ENCODE measurements at regions not wholly inside any gene's neighbourhood (a gene's known extent, or its start where the extent isn't known, plus 50 kb on each side); places are given as distances from the start of the nearest gene placed in this dataset.

- Histone ChIP-seq H3K79me2 (ENCODE audit: insufficient read depth, low read depth) (no peaks in the 10 kb centered on the region), H4K20me1 (ENCODE audit: insufficient read depth) (no peaks in the 10 kb centered on the region), H3K36me3 (ENCODE audit: insufficient read depth) (no peaks in the 10 kb centered on the region), H3K4me2 (no peak overlapping the region), H3K27ac (no peak overlapping the region), H3K27me3 (ENCODE audit: insufficient read depth, low read depth) (no peaks in the 10 kb centered on the region), H3K9ac (no peak overlapping the region), H3K4me1 (ENCODE audit: low read depth, poor library complexity, severe bottlenecking) (no peaks in the 10 kb centered on the region), H2AFZ (ENCODE audit: low read depth) (no peak overlapping the region), H3K4me3 (IDR thresholded peaks at IDR 0.05; ENCODE audit: insufficient read depth, low read depth, low read length) (no peak overlapping the region)
- TF ChIP-seq CTCF (conservative IDR thresholded peaks at IDR 0.05; ENCODE audit: low read depth, low read length): no peak
Observed at GRCh38 chr2:18671363-18671762, 82.0 kb upstream of the NT5C1B start.

DNA sequence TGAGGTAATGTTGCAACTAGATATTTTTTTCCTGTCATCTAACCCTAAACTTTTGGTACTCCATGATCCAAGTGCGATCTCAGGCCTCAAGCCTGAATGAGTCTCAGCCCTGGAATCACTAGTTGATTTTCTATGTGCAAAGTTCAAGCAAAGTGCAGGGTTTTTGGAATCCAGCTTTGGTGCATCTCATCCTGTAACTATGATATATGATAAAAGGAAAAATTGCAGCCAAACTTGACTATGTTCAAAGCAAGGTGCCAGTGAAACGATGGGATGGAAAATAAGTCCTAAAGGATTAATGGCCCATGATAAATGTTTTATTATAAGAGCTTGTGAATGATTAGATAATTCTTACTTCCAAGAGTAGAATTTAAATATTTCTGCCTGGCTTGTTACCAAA is 78.9 kb upstream of the NT5C1B start:
- Histone ChIP-seq H3K36me3 (ENCODE audit: insufficient read depth) (no peaks in the 10 kb centered on the region), H3K4me3 (IDR thresholded peaks at IDR 0.05; ENCODE audit: insufficient read depth, low read depth, low read length) (no peak overlapping the region)

DNA sequence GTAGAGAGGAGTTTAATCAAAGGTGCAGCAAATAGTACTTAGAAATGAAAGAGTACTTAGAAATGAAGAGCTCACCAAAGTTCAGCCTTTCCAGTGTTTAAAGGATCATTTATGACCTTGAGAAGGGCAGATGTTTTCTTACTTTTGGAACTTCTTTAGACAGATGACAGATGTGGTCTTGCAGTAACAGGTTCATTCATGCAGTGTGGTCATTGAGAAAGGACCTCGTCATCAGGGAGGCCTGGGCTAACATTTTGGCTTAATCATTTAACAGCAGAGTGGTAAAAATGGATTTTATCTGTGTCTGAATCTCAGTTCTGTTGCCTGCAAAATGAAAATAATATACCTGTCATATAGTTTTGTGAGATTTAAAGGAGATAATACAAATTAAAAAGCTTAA is 75.1 kb upstream of the NT5C1B start:
- Histone ChIP-seq H3K36me3 (ENCODE audit: insufficient read depth) (no peaks in the 10 kb centered on the region), H4K20me1 (ENCODE audit: insufficient read depth) (no peaks in the 10 kb centered on the region), H3K27ac (no peak overlapping the region), H3K4me3 (IDR thresholded peaks at IDR 0.05; ENCODE audit: insufficient read depth, low read depth, low read length) (no peak overlapping the region), H3K27me3 (ENCODE audit: insufficient read depth, low read depth) (no peaks in the 10 kb centered on the region), H3K4me2 (no peak overlapping the region), H2AFZ (ENCODE audit: low read depth) (no peak overlapping the region), H3K4me1 (ENCODE audit: low read depth, poor library complexity, severe bottlenecking) (no peaks in the 10 kb centered on the region), H3K9ac (no peak overlapping the region), H3K79me2 (ENCODE audit: insufficient read depth, low read depth) (no peaks in the 10 kb centered on the region)
- no peak for TF ChIP-seq CTCF (conservative IDR thresholded peaks at IDR 0.05; ENCODE audit: low read depth, low read length)

More for the DNA sequence above, 78.9 kb upstream of the NT5C1B start:
- TF ChIP-seq CTCF (conservative IDR thresholded peaks at IDR 0.05; ENCODE audit: low read depth, low read length): no peak
- H3K27me3 ChIP-seq (ENCODE audit: insufficient read depth, low read depth): no peaks in the 10 kb centered on the region
- H3K27ac ChIP-seq: no peak overlapping the region
- no peak overlapping the region for H3K9ac ChIP-seq
- H3K4me2 ChIP-seq: no peak overlapping the region
- H4K20me1 ChIP-seq (ENCODE audit: insufficient read depth): no peaks in the 10 kb centered on the region
- no peak overlapping the region for H2AFZ ChIP-seq (ENCODE audit: low read depth)
- H3K79me2 ChIP-seq (ENCODE audit: insufficient read depth, low read depth): no peaks in the 10 kb centered on the region
- H3K4me1 ChIP-seq (ENCODE audit: low read depth, poor library complexity, severe bottlenecking): no peaks in the 10 kb centered on the region

- H3K4me1 ChIP-seq (ENCODE audit: low read depth, poor library complexity, severe bottlenecking): no peaks in the 10 kb centered on the region
- no peaks in the 10 kb centered on the region for H3K27me3 ChIP-seq (ENCODE audit: insufficient read depth, low read depth)
- no peak overlapping the region for H3K27ac ChIP-seq
- TF ChIP-seq CTCF (conservative IDR thresholded peaks at IDR 0.05; ENCODE audit: low read depth, low read length): no peak
- H2AFZ ChIP-seq (ENCODE audit: low read depth): no peak overlapping the region
- no peak overlapping the region for H3K4me3 ChIP-seq (IDR thresholded peaks at IDR 0.05; ENCODE audit: insufficient read depth, low read depth, low read length)
- no peaks in the 10 kb centered on the region for H4K20me1 ChIP-seq (ENCODE audit: insufficient read depth)
- no peaks in the 10 kb centered on the region for H3K36me3 ChIP-seq (ENCODE audit: insufficient read depth)
- H3K79me2 ChIP-seq (ENCODE audit: insufficient read depth, low read depth): no peaks in the 10 kb centered on the region
- no peak overlapping the region for H3K9ac ChIP-seq
- H3K4me2 ChIP-seq: no peak overlapping the region
Observed at GRCh38 chr2:18663861-18664260, 74.5 kb upstream of the NT5C1B start.

DNA sequence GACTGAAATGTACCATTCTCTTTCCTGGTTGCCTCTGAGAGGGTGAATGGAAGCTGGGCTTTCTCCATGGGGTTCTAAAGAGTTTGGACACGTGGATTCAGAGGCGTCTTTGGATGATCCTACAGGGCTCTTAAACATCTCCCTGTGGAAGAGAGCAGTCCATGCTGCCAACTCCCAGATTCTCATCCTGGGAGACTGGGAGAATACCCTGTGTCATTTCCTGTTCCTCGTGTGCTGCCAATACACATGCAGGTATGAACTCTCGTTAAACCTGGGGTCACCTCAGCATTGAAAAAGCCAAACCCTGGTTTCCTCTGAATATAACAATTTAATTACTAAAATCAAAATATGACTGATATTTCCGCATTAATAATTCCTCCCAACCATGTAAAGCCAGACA is 73.3 kb upstream of the NT5C1B start:
- no peak for TF ChIP-seq CTCF (conservative IDR thresholded peaks at IDR 0.05; ENCODE audit: low read depth, low read length)
- no peak overlapping the region for H3K4me2 ChIP-seq
- H3K4me3 ChIP-seq (IDR thresholded peaks at IDR 0.05; ENCODE audit: insufficient read depth, low read depth, low read length): no peak overlapping the region
- no peaks in the 10 kb centered on the region for H4K20me1 ChIP-seq (ENCODE audit: insufficient read depth)
- no peaks in the 10 kb centered on the region for H3K27me3 ChIP-seq (ENCODE audit: insufficient read depth, low read depth)
- no peaks in the 10 kb centered on the region for H3K4me1 ChIP-seq (ENCODE audit: low read depth, poor library complexity, severe bottlenecking)
- H2AFZ ChIP-seq (ENCODE audit: low read depth): no peak overlapping the region
- no peak overlapping the region for H3K27ac ChIP-seq
- H3K79me2 ChIP-seq (ENCODE audit: insufficient read depth, low read depth): no peaks in the 10 kb centered on the region
- H3K36me3 ChIP-seq (ENCODE audit: insufficient read depth): no peaks in the 10 kb centered on the region
- H3K9ac ChIP-seq: no peak overlapping the region
